GM19099 (cell line): ENCODE measurements at regions not wholly inside any gene's neighbourhood (a gene's known extent, or its start where the extent isn't known, plus 50 kb on each side); places are given as distances from the start of the nearest gene placed in this dataset.

ENCODE experiments used
- POLR2A ChIP-seq: IDR thresholded peaks from 3 replicates; pipeline ENCODE4 v1.6.1; 2011; ENCODE audit warnings: low read depth; ENCODE audit not compliant: insufficient read length; ENCODE audit errors: extremely low read depth

DNA sequence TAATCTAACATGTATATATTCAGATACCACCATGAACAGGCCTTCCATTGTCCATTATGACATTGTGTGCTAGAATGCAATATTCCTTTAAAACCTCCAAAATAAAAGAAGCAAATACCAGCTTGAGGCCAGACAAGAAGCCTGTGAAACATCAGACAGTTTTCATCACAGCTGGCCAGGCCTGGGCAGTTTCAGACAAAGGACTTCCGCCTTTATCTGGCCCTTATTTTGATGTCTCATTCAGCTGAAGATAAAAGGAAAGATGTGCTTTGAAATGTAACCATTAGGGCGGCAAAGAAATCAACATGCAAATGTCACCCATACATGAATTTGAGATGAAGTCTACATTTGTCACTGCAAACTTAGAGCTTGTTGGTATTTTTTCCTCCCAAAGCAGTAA, 737.5 kb downstream of the KCNJ2 start:
- TF ChIP-seq POLR2A: no peak

GRCh38 chr17:70912716-70913485, 743.6 kb downstream of the KCNJ2 start:
- TF ChIP-seq POLR2A: no peak

DNA sequence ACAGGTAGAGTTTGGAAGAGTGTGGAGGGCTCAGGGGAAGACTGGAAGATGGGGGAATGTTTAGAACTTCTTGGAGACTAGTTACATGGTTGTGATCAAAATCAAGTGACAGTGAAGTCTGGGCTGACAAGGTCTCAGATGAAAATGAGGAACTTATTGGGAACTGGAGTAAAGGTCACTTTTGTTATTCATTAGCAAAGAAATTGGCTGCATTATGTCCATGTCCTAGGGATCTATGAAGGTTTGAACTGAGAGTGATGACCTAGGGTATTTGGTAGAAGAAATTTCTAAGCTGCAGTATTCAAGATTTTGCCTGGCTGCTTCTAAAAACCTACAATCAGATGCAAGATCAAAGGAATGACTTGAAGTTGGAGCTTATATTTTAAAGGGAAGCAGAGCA, 747.1 kb downstream of the KCNJ2 start:
- no peak for TF ChIP-seq POLR2A

- TF ChIP-seq POLR2A: no peak
These were observed 749.9 kb downstream of the KCNJ2 start for GRCh38 chr17:70919241-70919640.

GRCh38 chr17:70920416-70920815, 751.1 kb downstream of the KCNJ2 start:
- TF ChIP-seq POLR2A: no peak

- TF ChIP-seq POLR2A: no peak
These were observed 752.9 kb downstream of the KCNJ2 start for GRCh38 chr17:70922268-70922667.

DNA sequence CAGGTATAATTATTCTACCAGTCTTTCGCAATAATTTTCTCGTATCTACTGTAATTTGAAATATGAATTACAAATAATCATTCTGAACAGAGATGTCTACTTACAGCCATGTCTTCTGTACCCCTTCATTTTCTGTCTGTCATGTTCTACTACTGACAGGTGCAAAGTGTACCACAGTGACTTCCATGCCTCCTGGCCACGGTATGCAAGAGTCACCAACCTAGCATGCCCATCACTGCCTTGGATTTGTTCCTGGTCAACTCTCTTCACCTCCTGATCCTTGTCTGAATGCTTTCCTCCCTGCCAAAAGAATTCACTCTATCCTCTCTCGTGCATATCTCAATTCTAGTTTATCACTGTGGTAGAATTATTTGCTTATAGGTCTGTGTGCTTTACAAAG, 755.4 kb downstream of the KCNJ2 start:
- no peak for TF ChIP-seq POLR2A

- TF ChIP-seq POLR2A: no peak
These were observed 759.9 kb downstream of the KCNJ2 start for GRCh38 chr17:70929226-70929625.

DNA sequence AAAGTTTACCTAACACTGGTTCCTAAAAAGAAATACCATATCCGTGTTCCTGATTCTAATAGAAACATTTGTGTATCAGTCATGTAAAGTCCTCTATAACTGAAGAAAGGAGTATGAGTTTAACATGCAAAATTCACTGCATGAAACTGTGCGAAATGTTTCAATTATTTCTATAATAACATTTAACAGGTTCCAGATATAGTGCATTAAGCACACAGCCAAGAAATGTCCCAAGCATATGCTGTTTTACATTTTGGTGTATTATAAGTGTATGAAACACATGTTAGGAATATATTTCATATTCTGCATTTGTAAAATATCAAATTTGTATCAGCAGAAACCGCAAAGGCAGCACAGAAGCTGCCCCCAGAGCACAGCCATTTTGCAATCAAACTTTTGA, 764.9 kb downstream of the KCNJ2 start:
- TF ChIP-seq POLR2A: no peak

DNA sequence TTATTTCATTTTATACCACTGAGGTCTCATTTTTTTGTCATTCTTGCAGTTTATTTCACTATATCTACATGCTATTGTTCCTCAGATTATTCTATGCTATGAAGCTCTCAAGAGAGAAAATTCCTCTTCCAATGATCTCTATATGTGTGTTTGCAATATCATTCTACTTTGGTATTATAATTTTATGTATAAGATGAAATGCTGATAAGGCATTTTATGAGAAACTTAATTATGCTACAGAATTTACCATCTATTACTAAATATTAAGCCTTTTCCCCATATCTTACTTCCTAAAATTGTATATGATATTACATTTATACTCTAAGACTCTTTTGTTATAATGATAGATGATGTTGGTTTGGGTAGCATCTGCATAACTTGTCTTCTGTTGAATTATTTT, 765.5 kb downstream of the KCNJ2 start:
- TF ChIP-seq POLR2A: no peak

DNA sequence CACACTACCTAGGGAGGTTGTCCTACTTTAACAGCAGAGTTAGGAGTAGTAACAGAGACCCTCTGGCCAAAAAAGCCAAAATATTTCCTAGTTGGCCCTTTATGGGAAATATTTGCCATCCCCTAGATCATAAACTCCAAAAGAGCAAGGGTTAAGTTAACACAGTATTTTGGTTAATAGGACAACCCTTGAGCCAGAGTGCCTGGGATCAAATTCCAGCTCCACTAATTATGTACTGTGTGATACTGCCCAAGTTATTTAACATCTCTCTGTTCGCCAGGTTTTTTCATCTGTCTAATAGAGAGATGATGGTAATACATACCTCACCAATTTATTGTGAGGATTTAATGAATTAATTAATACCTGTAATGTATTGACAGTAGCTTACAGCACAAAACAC, 767.4 kb downstream of the KCNJ2 start:
- no peak for TF ChIP-seq POLR2A

GRCh38 chr17:70938336-70938735, 769.0 kb downstream of the KCNJ2 start:
- TF ChIP-seq POLR2A: no peak

GRCh38 chr17:70945386-70945785, 776.1 kb downstream of the KCNJ2 start:
- TF ChIP-seq POLR2A: no peak

GRCh38 chr17:70947215-70947614, 777.9 kb downstream of the KCNJ2 start:
- no peak for TF ChIP-seq POLR2A

GRCh38 chr17:70947636-70948565, 778.6 kb downstream of the KCNJ2 start:
- no peak for TF ChIP-seq POLR2A

DNA sequence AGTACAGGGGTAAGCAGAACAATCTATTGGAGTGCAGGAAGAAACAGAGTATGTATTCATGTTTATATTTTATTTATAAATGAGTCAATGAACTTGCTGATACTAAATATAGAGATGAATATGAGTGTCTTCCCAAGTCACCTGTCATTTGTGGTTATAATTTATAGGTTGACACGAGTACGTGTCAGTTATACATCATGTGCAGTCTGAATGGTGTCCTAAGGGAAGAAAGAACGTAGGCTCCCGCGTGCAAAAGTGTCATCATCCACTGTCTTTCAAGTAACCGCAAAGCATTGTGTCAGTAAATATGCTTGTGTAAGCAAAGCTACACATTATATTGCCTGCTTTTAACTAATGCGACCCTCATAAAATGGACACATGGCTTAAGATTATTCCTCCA, 786.1 kb downstream of the KCNJ2 start:
- TF ChIP-seq POLR2A: no peak
